T-helper 2 cell treated with Interferon-gamma antibody and Interleukin-4, amounts not matched to agents 100 ng/mL and 5 ng/mL, for 36 hours (primary cell): ENCODE measurements at regions not wholly inside any gene's neighbourhood (a gene's known extent, or its start where the extent isn't known, plus 50 kb on each side); places are given as distances from the start of the nearest gene placed in this dataset.

Experiments used
- intact Hi-C: fragments of 100-400 bp; cut with micrococcal nuclease; formaldehyde crosslinking; loops from one replicate; pipeline ENCODE4 v1.15.1; 2023

DNA sequence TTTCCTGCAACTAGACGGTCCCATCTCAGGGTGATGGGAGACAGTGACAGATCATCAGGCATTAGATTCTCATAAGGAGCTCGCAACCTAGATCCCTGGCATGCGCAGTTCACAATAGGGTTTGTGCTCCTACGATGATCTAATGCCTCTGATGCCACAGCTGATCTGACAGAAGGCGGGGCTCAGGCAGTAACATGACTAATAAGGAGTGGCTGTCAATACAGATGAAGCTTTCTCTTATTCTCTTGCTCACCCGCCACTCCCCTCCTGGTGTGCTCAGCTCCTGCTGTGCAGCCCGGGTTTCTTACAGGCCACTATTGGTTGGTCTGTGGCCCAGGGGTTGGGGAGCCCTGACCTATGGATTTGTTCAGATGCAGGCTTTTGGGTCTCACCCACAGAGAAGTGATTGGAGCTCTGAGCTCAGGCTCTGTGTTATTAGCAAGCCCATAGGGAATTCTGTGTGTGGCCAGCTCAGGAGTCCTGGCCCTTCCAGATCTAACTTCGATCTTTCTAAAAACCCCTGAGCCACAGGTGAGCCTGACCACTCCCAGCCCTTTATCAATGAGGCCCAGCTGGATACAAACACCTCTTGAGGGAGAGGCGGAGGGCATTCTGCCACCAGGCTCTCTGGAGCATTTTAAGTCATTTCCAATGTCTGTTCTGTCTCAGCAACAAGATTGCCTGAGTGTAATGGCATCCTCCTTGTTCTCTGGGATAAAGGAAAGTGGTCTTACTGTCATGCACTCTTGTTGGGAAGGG is 351.8 kb downstream of the BUD13 start:
- intact Hi-C loops: no loop called here

DNA sequence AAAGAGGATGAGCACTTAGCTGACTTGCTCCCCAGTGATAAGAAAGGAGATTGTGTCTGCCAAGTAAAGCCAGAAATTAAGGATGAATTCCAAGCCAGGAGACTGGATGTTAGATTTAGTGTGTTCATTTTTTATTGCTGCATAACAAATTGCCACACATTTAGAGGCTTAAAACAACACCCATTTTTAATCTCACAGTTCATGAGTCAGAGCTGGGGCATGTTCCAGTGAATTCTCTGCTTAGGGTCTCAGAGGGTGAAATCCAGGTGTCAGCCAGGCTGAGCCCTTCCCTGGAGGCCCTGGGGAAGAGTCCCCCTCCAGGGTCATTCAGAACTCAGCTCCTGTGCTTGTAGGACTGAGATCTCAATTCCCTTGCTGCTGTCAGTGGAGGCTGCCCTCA is 352.8 kb downstream of the BUD13 start:
- intact Hi-C loops: no loop called here

DNA sequence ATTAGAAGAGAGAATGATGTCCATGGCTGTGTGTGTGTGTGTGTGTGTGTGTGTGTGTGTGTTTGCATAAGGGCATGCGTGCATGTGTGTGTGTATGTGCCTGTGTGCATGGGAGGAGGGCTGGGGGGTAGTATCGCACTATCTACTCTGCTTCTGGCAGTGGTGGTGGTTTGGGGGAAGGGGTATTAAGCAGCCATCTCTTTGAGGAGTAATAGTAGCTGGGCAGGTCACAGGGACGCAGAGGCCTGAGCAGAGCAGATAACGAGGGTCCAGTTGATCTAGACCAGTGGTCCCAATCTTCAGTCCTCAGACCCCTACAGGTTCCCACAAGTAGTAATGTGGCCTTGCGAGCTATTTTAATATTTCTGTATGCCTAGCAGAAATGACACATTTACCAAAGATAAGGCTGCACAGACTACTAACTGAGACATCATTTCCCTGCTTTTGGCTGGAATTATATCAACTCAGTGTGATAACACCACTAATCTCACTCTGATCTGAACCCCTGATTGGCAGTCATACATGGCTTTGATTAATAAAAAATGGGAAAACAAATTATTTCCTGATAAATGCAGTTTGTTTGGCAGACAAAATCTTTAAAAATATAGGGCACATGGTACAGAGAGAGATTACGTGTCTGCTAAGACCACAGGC is 354.3 kb downstream of the BUD13 start:
- intact Hi-C loops: no loop called here

DNA sequence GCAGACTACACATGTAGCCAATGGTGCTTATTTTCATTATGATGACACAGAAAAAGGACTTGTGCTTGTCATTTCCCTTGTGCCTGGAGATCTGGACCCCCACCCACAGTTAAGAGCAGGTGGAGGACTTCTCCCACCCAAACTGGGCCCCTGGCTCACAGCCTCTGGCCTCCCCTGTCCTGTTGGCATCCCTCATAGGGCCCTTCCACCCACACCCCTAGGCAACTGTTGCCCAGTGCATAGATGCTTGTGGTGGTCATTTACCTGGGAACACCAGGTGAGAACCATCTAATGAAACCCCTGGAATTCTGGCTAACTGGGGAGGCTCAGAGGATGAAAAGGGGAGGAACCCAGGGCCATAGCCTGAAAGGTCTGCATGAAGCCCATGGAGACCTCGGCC is 355.9 kb downstream of the BUD13 start:
- intact Hi-C loops: no loop called here

DNA sequence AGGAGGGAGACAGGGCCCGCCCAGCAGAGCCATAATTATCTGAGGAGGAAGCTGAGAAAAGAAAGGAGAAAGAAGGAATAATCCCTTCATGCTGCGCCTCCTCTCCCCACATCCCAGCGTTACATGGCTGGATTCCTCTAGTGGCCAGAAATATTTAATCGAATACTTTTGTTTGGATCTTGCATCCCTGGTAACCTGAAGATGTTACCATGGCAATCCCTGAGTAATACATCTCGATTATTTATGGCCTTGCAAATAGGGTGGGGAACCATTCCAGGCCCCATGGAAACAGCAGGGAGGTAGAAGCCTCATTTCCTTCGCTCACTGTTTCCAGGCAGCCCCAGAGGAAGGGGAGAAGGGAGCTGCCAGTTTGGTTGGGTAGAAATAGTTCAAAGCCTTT is 357.7 kb downstream of the BUD13 start:
- intact Hi-C loops: no loop called here

- intact Hi-C loops: no loop called here
Observed at GRCh38 chr11:116414357-116414880, 358.4 kb downstream of the BUD13 start.

DNA sequence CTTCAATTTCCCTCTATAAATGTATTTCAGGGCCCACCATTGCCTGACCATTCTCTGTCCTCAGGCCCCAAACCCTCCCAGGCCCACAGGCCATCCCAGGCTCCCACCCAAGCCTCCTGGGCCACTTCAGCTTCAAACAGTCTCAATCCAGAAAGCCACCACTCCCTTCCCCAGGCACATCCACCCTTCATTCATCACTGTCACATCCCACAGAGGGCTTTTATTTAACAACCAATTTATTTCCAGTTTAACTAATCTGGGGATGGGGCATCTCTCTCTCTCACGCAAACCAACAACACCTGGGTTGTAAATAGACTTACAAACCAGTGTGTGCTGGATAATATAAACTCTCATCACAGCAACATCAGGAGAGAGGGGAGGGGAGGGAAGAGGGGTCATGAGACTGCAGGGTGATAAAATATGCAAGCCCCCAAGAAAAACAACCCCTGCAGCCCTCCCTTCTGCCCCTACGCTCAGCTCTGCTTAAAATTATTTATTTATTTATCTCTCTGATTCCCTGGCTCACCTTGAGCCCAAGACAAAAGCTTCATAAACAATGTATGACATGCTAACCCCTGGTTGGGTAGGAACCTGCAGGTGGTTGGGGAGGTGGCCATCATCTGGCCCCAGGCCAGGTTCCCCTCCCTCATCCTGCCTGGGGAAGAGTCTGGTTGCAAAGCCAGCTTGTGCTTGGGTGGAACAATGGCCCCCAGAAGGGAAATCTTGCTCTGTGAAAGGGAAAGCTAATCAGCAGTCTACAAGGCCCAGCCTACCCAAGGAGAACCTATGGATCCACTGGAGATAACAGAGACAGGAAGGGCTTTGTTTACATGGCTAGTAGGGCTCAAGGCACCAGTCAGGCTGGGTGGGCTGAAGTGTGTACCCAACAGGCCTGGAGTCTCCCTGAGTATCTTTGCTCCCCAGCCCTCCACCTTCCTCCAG is 359.2 kb downstream of the BUD13 start:
- intact Hi-C loops: no loop called here

GRCh38 chr11:116412118-116412889 is 360.5 kb downstream of the BUD13 start:
- intact Hi-C loops: no loop called here

DNA sequence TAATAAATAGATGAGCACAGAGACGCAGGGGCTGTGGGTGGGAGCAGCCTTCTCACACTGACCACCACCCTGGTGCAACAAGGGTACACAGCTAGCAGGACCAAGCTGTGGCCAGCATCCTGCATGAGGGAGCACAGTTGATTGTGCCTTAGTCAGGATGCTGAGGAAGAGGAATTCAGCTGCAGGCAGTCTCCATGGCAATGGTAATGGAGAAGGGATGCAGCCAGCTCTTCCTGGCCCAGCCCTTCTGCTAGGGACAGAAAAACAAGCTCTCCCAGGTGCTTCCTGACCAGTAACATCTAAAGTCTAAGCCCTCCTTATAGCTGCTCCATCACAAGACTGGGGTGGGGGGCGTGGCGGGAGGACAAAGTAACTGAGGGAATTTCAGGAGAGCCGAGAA is 363.5 kb downstream of the BUD13 start:
- intact Hi-C loops: no loop called here

DNA sequence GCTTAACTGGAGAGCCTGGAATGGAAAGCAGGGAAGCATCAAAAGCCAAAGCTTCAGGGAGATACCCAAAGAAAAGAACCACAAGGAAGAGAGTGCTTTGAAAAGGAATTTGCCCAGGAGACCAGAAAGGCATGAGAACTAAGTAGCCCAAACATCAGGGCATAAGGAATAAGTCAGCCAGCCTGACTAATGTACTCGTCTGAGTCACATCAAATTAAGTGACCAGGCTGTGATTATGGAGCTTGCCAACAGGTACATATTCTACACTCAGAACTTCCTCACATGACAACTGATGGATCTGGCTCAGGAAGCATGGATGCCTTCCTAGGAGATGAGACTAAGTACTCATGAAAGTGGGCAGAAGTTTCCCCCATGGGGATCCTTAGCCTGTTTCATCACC is 366.7 kb downstream of the BUD13 start:
- intact Hi-C loops: no loop called here

DNA sequence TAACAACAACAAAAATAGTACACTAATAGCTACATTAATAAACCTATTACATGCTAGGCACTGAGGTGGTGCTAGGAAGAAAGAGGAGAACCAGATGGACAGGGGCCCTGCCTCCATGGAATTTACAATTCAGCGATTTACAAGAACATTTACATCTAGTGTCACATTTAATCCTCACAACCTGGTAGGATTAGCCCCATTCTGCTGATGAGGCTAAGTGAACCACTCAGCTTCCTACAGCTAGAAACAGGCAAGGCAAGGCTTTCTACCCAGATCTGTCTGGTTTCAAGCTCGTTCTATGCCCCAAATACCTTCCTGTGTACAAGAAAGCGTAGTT is 368.4 kb downstream of the BUD13 start:
- intact Hi-C loops: no loop called here

- intact Hi-C loops: no loop called here
Observed at GRCh38 chr11:116403794-116404461, 368.9 kb downstream of the BUD13 start.

- intact Hi-C loops: no loop called here
Observed at GRCh38 chr11:116400081-116400480, 372.7 kb downstream of the BUD13 start.

GRCh38 chr11:116397602-116398084 is 375.1 kb downstream of the BUD13 start:
- intact Hi-C loops: no loop called here

DNA sequence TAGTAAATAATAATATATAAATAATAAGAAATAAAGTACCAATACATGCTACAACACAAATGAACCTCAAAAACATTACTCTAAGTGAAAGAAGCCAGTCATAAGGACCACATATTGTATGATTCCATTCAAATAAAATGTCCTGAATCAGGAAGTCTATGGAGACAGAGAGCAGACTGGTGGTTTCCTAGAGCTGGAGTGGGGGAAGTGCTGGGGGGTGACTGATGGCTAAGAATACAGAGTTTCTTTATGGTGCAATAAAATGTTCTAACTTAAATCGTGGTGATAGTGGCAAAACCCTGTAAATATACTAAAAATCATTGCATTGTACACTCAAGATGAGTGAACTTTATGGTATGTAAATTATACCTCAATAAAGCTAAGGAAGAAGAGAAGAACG is 376.5 kb downstream of the BUD13 start:
- intact Hi-C loops: no loop called here

DNA sequence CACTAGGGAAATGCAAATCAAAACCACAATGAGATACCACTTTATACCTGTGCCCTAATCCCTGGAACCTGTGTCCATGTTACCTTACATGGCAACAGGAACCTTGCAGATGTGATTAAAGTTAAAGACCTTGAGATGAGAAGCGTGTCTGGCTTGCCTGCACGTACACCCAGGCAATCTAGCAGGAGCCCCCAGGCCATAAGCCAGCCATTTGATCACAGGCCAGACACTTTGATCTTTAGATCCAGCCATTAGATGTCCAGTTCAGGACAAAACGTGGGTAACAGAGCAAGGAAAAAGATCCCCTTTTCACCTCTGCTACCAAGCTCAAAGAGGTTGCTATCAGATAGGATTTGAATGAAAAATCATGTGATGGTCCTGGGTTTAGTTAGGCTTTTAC is 378.8 kb downstream of the BUD13 start:
- intact Hi-C loops: no loop called here

GRCh38 chr11:116390963-116391362 is 381.8 kb downstream of the BUD13 start:
- intact Hi-C loops: no loop called here

DNA sequence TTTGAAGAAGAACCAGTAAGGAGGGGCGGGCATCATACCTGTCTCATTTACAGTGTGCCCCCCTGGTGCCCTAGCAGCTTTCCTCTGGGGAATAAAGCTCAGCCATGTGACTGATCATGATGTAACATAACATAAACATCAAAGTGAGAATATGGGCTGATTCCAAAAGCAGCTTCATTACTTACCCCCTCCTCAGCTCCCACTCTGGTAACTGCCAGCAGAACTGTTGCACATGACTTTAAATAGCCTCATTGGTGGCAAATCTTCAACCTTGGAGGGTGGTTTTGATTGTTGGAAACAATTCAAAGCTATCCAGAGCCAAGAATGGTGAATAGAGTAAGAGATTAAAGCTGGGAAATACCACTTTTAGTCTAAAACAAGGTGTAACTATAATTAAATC is 384.6 kb downstream of the BUD13 start:
- intact Hi-C loops: no loop called here

DNA sequence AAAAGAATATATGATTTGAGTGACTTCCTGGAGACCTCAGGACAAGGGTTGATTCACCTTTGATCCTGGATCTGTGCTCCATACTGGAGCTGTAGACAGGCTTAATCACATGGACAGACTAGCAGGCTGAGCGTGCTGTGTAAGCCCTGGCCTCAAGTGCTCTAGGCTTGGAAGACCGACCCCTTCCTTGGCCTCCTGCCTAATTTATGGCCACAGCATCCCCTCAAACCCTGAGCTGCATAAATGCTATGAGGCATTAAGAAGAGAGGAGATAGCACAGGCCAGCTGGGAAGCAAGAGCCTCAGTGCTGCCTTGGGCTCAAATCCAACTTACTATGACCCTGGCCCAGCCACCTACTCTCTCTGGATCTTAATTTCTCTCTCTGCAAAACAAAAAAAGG is 385.1 kb downstream of the BUD13 start:
- intact Hi-C loops: no loop called here

GRCh38 chr11:116386118-116386699 is 386.6 kb downstream of the BUD13 start:
- intact Hi-C loops: no loop called here
